Activated CD4-positive, alpha-beta T cell treated with anti-CD3 and anti-CD28 coated beads for 4 hours (primary cell): ENCODE measurements at regions not wholly inside any gene's neighbourhood (a gene's known extent, or its start where the extent isn't known, plus 50 kb on each side); places are given as distances from the start of the nearest gene placed in this dataset.
"Not testable (repeated sequence)": the region's sequence is repeated elsewhere in the genome, so short reads cannot be mapped to it uniquely, and the experiment has no call there.

Experiments used
- DNase-seq, 2 donors: peaks; one replicate each; pipeline ENCODE4 v3.0.0-alpha.2; 2020

- DNase-seq = no peak
These were observed 179.2 kb downstream of the EDEM1 start for GRCh38 chr3:5366746-5367145.

GRCh38 chr3:5371555-5371954, 184.0 kb downstream of the EDEM1 start:
- not testable (repeated sequence) for DNase-seq

GRCh38 chr3:5376761-5377160, 189.3 kb downstream of the EDEM1 start:
- DNase-seq = no peak

- DNase-seq = not testable (repeated sequence)
These were observed 191.8 kb downstream of the EDEM1 start for GRCh38 chr3:5379266-5379665.

GRCh38 chr3:5383486-5384263, 196.2 kb downstream of the EDEM1 start:
- DNase-seq = not testable (repeated sequence)

- no peak for DNase-seq
These were observed 197.2 kb downstream of the EDEM1 start for GRCh38 chr3:5384557-5385236.

- no peak for DNase-seq
These were observed 200.6 kb downstream of the EDEM1 start for GRCh38 chr3:5388091-5388490.

- no peak for DNase-seq
These were observed 201.6 kb downstream of the EDEM1 start for GRCh38 chr3:5389057-5389456.

- DNase-seq = no peak
These were observed 202.7 kb downstream of the EDEM1 start for GRCh38 chr3:5390221-5390620.

- DNase-seq = no peak
These were observed 203.6 kb downstream of the EDEM1 start for GRCh38 chr3:5390936-5391625.

- no peak for DNase-seq
These were observed 213.5 kb downstream of the EDEM1 start for GRCh38 chr3:5401002-5401401.

GRCh38 chr3:5404718-5405117, 217.2 kb downstream of the EDEM1 start:
- no peak for DNase-seq

GRCh38 chr3:5411786-5412185, 224.3 kb downstream of the EDEM1 start:
- no peak for DNase-seq

- no peak for DNase-seq
These were observed 235.6 kb downstream of the EDEM1 start for GRCh38 chr3:5423076-5423475.

GRCh38 chr3:5423523-5423922, 236.0 kb downstream of the EDEM1 start:
- no peak for DNase-seq

GRCh38 chr3:5425371-5425770, 237.9 kb downstream of the EDEM1 start:
- no peak for DNase-seq

- DNase-seq = peak; percentile 31 to 56
These were observed 238.8 kb downstream of the EDEM1 start for GRCh38 chr3:5426094-5426883.

GRCh38 chr3:5427021-5427420, 239.5 kb downstream of the EDEM1 start:
- DNase-seq = no peak

- DNase-seq = no peak
These were observed 240.4 kb downstream of the EDEM1 start for GRCh38 chr3:5427938-5428337.

GRCh38 chr3:5428607-5429516, 241.4 kb downstream of the EDEM1 start:
- no peak for DNase-seq

- no peak for DNase-seq
These were observed 242.0 kb downstream of the EDEM1 start for GRCh38 chr3:5429517-5429890.

- no peak for DNase-seq
These were observed 243.2 kb downstream of the EDEM1 start for GRCh38 chr3:5430701-5431100.
